ENCODE measurements at regions not wholly inside any gene's neighbourhood (a gene's known extent, or its start where the extent isn't known, plus 50 kb on each side); places are given as distances from the start of the nearest gene placed in this dataset.

DNA sequence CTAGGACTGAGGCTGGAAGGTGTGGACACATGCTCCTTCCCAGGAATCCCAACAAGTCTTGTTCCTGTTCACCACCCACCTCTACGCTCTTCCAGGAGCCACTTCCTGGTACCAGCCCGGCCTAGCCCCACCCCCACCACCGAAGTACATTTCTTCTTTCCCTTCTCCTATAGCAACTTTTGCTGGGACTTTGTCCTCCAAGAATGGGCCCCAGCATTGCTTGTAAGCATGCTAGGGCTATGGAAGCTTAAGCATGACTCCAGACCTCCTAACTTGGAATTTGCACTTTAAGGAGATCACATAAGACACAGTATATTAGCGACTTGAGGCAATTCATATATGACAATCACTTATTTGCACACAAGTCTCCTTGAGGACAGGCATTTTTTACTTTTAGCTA lies 462.0 kb upstream of the ARID1B start:
- intact Hi-C loops (cut with DNase I, micrococcal nuclease): no loop called here
- TF ChIP-seq CTCF (IDR thresholded peaks at IDR 0.05): no peak
- DNase-seq: no peak
- no peaks in the 10 kb centered on the region for H3K36me3 ChIP-seq (ENCODE audit: low read depth)
- H3K4me1 ChIP-seq (ENCODE audit: low read depth): no peaks in the 10 kb centered on the region
- H3K4me3 ChIP-seq: no peak overlapping the region
- H3K9me3 ChIP-seq: no peaks in the 10 kb centered on the region
- no peak for ATAC-seq

DNA sequence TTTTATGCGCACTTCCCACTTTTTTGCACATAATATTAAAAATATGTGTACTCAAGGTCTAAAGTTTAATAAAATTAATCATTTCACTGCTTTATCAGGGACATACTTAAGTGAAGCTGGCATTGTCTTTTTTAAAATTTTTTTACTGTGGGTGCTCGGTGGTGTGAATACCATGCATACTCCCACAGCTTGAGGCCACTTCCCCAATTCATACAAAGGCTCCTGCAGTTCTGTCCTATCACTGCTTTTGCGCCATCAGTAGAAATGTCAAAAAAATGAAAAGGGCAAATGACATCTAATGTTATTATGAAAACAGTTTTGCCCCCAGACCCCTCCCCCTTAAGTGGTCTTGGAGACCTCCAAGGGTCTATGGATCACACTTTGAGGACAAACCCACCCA lies 464.1 kb upstream of the ARID1B start:
- ATAC-seq: no peak
- Histone ChIP-seq H3K36me3 (ENCODE audit: low read depth) (no peaks in the 10 kb centered on the region), H3K4me1 (ENCODE audit: low read depth) (no peaks in the 10 kb centered on the region), H3K4me3 (no peak overlapping the region), H3K9me3 (no peaks in the 10 kb centered on the region)
- no peak for DNase-seq
- intact Hi-C loops (cut with DNase I, micrococcal nuclease): no loop called here
- no peak for TF ChIP-seq CTCF (IDR thresholded peaks at IDR 0.05)

DNA sequence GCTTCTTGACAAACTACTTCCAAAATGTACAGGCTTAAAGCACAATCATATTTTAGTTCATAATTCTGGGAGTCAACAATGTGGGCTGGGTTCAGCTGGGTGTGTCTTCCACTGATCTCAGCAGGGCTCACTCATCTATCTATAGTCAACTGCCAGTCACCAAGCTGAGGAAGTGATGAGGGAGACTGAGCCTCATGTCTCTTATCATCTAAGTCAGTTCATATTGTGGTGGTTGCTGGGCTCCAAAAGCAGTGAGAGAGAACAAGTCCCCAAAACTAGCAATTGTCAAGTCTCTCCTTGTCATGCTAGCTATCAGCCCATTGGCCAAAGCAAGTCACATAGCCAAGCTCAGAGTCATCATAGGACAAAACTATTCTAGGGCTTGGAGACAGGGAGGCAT lies 465.9 kb upstream of the ARID1B start:
- intact Hi-C loops (cut with DNase I, micrococcal nuclease): no loop called here
- no peak for TF ChIP-seq CTCF (IDR thresholded peaks at IDR 0.05)
- H3K4me1 ChIP-seq (ENCODE audit: low read depth): no peaks in the 10 kb centered on the region
- no peaks in the 10 kb centered on the region for H3K36me3 ChIP-seq (ENCODE audit: low read depth)
- no peaks in the 10 kb centered on the region for H3K9me3 ChIP-seq
- no peak for ATAC-seq
- H3K4me3 ChIP-seq: no peak overlapping the region
- no peak for DNase-seq

DNA sequence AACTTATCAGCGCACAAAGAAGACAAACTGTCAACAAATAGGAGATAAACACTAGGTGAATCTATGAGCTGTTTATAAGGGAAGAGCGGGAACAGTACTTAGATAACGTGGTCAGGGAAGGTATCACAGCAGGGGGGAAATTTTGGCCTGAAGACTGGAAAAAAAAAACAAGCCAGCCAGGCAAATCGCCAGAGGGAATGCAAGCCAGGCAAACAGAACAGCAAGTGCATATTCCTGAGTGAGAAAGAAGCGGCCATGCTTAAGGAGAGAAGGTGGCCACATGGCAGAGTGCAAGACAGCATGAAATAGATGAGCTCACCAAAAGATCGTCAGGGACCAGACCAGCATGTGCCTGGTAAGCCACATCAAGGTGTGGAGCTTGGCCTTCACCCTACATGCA lies 466.5 kb upstream of the ARID1B start:
- H3K9me3 ChIP-seq: no peaks in the 10 kb centered on the region
- no peaks in the 10 kb centered on the region for H3K36me3 ChIP-seq (ENCODE audit: low read depth)
- TF ChIP-seq CTCF (IDR thresholded peaks at IDR 0.05): no peak
- ATAC-seq (no peak), DNase-seq (no peak)
- no peak overlapping the region for H3K4me3 ChIP-seq
- intact Hi-C loops (cut with DNase I, micrococcal nuclease): no loop called here
- no peaks in the 10 kb centered on the region for H3K4me1 ChIP-seq (ENCODE audit: low read depth)

DNA sequence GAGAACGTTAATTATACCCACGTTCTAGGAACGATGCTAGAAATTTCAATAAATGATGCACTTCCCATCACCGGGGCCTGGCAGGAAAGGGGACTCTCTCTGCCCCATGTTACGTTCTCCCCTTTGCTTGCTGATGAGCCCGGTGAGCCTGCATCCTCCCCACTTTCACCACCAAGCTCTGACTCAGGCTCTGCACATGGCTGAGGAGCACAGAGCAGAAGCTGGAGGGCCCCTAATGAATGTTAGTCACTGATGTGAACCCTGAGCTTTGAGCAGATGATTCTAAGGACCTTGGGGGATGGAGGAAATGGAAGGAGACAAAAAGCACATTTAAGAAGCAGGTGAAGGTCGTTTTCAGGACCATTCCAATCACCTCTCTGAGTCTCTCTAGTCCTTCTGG lies 468.2 kb upstream of the ARID1B start:
- Histone ChIP-seq H3K4me3 (no peak overlapping the region), H3K36me3 (ENCODE audit: low read depth) (no peaks in the 10 kb centered on the region), H3K9me3 (no peaks in the 10 kb centered on the region), H3K4me1 (ENCODE audit: low read depth) (no peaks in the 10 kb centered on the region)
- no peak for DNase-seq
- intact Hi-C loops (cut with DNase I, micrococcal nuclease): no loop called here
- no peak for TF ChIP-seq CTCF (IDR thresholded peaks at IDR 0.05)
- no peak for ATAC-seq

GRCh38 chr6:156308604-156309003 lies 468.6 kb upstream of the ARID1B start:
- Histone ChIP-seq H3K4me1 (ENCODE audit: low read depth) (no peaks in the 10 kb centered on the region), H3K9me3 (no peaks in the 10 kb centered on the region), H3K4me3 (no peak overlapping the region), H3K36me3 (ENCODE audit: low read depth) (no peaks in the 10 kb centered on the region)
- intact Hi-C loops (cut with DNase I, micrococcal nuclease): no loop called here
- TF ChIP-seq CTCF (IDR thresholded peaks at IDR 0.05): no peak
- no peak for ATAC-seq
- no peak for DNase-seq

Measured in mucosa of descending colon (tissue), 3 donors.